A549 (cell line): ENCODE measurements at regions not wholly inside any gene's neighbourhood (a gene's known extent, or its start where the extent isn't known, plus 50 kb on each side); places are given as distances from the start of the nearest gene placed in this dataset.

ENCODE experiments used
- ATAC-seq, 2 experiments: fragments of 200-7000 bp in 1 of 2; fragments of >200 bp in 1 of 2; cut with Nextera tagmentation in 1 of 2; cut with Tn5 transposase in 1 of 2; 3 replicates each; pipeline versions ENCODE4 v1.8.0 to v1.9.1; 2018 to 2020; ENCODE audit warnings: mild to moderate bottlenecking in 1 of 2, moderate library complexity in 1 of 2
- CTCF ChIA-PET: fragments of 300-600 bp; sonication (Branson Sonifier 250); formaldehyde crosslinking; extraction: SDS; loops from one replicate; lab custom pipeline; 2021; ENCODE audit warnings: antibody characterized with exemption, inconsistent platforms; lab: Yijun Ruan, JAX
- POLR2A ChIA-PET: fragments of 350-600 bp; formaldehyde crosslinking; extraction: SDS; loops from one replicate; lab custom pipeline; 2021; ENCODE audit warnings: antibody characterized with exemption, inconsistent platforms; lab: Yijun Ruan, JAX
- DNase-seq, 2 experiments: peaks; one replicate each; pipeline versions ENCODE4 v3.0.0 to v3.0.0-alpha.2; 2011 to 2016; ENCODE audit warnings: low read depth in 1 of 2, low spot score in 1 of 2
- FAIRE-seq: peaks from 2 replicates; lab custom pipeline; 2011; peaks lifted over from hg19 to GRCh38; lab: Jason Lieb, UNC
- H3K27ac ChIP-seq, 2 experiments: fragments of >200 bp; sonication (Bioruptor Twin); formaldehyde crosslinking; 3 replicates each; pipeline ENCODE4 v1.5.1; 2016 to 2017
- H3K4me1 ChIP-seq: fragments of >200 bp; sonication (Bioruptor Twin); formaldehyde crosslinking; 3 replicates; pipeline ENCODE4 v1.6.1; 2016
- H3K4me2 ChIP-seq: fragments of >200 bp; sonication (Bioruptor Twin); formaldehyde crosslinking; 3 replicates; pipeline ENCODE4 v1.6.1; 2016
- H3K4me3 ChIP-seq: fragments of >200 bp; sonication (Bioruptor Twin); formaldehyde crosslinking; 3 replicates; pipeline ENCODE4 v1.5.1; 2016
- H3K9me3 ChIP-seq: fragments of >200 bp; sonication (Bioruptor Twin); formaldehyde crosslinking; 3 replicates; pipeline ENCODE4 v1.6.1; 2016
- CBX2 ChIP-seq: fragments of 200-600 bp; sonication (generic); IDR thresholded peaks from 2 replicates; pipeline ENCODE4 v1.6.1; 2016; ENCODE audit warnings: low read depth, mild to moderate bottlenecking, borderline replicate concordance
- CEBPB ChIP-seq, 2 experiments: fragments of >200 bp in 1 of 2; sonication (Bioruptor Twin) in 1 of 2; formaldehyde crosslinking in 1 of 2; IDR thresholded peaks; 2 replicates each; pipeline ENCODE4 v1.6.1; 2012 to 2016
- CTCF ChIP-seq: fragments of >200 bp; sonication (Bioruptor Twin); formaldehyde crosslinking; IDR thresholded peaks from 3 replicates; pipeline ENCODE4 v1.5.1; 2016
- EHMT2 ChIP-seq: fragments of 200-600 bp; sonication (generic); IDR thresholded peaks from 2 replicates; pipeline ENCODE4 v1.6.1; 2016; ENCODE audit warnings: antibody characterized with exemption, low read depth, mild to moderate bottlenecking, moderate library complexity
- FOSB ChIP-seq: fragments of 250-450 bp; sonication (Bioruptor Pico); IDR thresholded peaks from 2 replicates; pipeline ENCODE4 v1.5.0; 2020; ENCODE audit warnings: mild to moderate bottlenecking, moderate library complexity
- HEYL ChIP-seq: fragments of 250-450 bp; sonication (Bioruptor Pico); IDR thresholded peaks from 2 replicates; pipeline ENCODE4 v1.8.0; 2021; ENCODE audit warnings: mild to moderate bottlenecking, moderate library complexity
- KDM1A ChIP-seq: fragments of 200-600 bp; sonication (generic); IDR thresholded peaks from 2 replicates; pipeline ENCODE4 v1.6.1; 2016; ENCODE audit warnings: low read depth, mild to moderate bottlenecking
- MYC ChIP-seq: IDR thresholded peaks from 2 replicates; pipeline ENCODE4 v1.6.1; 2012; ENCODE audit warnings: mild to moderate bottlenecking, inconsistent platforms, low read length, improper control_type of control experiment, borderline replicate concordance
- NR3C1 ChIP-seq: fragments of >200 bp; sonication (Bioruptor Twin); formaldehyde crosslinking; IDR thresholded peaks from 3 replicates; pipeline ENCODE4 v1.6.1; 2017
- PHF8 ChIP-seq: fragments of 200-600 bp; sonication (generic); IDR thresholded peaks from 2 replicates; pipeline ENCODE4 v1.6.1; 2016; ENCODE audit warnings: low read depth, mild to moderate bottlenecking, antibody characterized with exemption, moderate library complexity, borderline replicate concordance
- POLR2A ChIP-seq: IDR thresholded peaks from 2 replicates; pipeline ENCODE4 v1.6.1; 2012; ENCODE audit warnings: mild to moderate bottlenecking, low read length
- RAD21 ChIP-seq, 2 experiments: fragments of >200 bp in 1 of 2; sonication (Bioruptor Twin) in 1 of 2; formaldehyde crosslinking in 1 of 2; IDR thresholded peaks in 1 of 2; conservative IDR thresholded peaks in 1 of 2; 2 replicates in 1 of 2; 3 replicates in 1 of 2; pipeline ENCODE4 v1.6.1; 2012 to 2018; ENCODE audit warnings: inconsistent platforms in 1 of 2
- RCOR1 ChIP-seq: fragments of 150-350 bp; IDR thresholded peaks from 2 replicates; pipeline ENCODE4 v1.6.1; 2014; ENCODE audit warnings: antibody characterized with exemption, low read length, low read depth
- RNF2 ChIP-seq: fragments of 200-600 bp; sonication (generic); IDR thresholded peaks from 2 replicates; pipeline ENCODE4 v1.6.1; 2016; ENCODE audit warnings: low read depth, mild to moderate bottlenecking, antibody characterized with exemption, moderate library complexity, borderline replicate concordance
- SMC3 ChIP-seq: fragments of >200 bp; sonication (Bioruptor Twin); formaldehyde crosslinking; IDR thresholded peaks from 3 replicates; pipeline ENCODE4 v1.6.1; 2018; ENCODE audit warnings: inconsistent platforms
- SREBF2 ChIP-seq: fragments of 450-650 bp; IDR thresholded peaks from 2 replicates; pipeline ENCODE4 v1.6.1; 2014; ENCODE audit warnings: mild to moderate bottlenecking, moderate library complexity
- TP53 ChIP-seq: fragments of 250-450 bp; sonication (Bioruptor Pico); IDR thresholded peaks from 2 replicates; pipeline ENCODE4 v1.5.0; 2021; ENCODE audit warnings: mild to moderate bottlenecking, moderate library complexity
- USF2 ChIP-seq: fragments of 450-650 bp; IDR thresholded peaks from 2 replicates; pipeline ENCODE4 v1.6.1; 2014; ENCODE audit warnings: antibody characterized with exemption
- ZC3H11A ChIP-seq: fragments of 450-650 bp; IDR thresholded peaks from 2 replicates; pipeline ENCODE4 v1.6.1; 2014; ENCODE audit warnings: antibody characterized with exemption, mild to moderate bottlenecking
- ZFP36 ChIP-seq: fragments of 450-650 bp; IDR thresholded peaks from 2 replicates; pipeline ENCODE4 v1.6.1; 2014; ENCODE audit warnings: borderline replicate concordance; ENCODE audit not compliant: partially characterized antibody
- WGBS: methylation state at CpG from one replicate; pipeline ENCODE4 v1.1.6; 2017; ENCODE audit errors: missing lambda C conversion rate; 5-methylcytosine and 5-hydroxymethylcytosine counted together
- TF ChIP-seq, protein P1 (sequence below): fragments of >200 bp; sonication (Bioruptor Twin); formaldehyde crosslinking; IDR thresholded peaks from 3 replicates; pipeline ENCODE4 v1.6.1; 2016
- TF ChIP-seq, protein P2 (sequence below): fragments of 250-450 bp; sonication (Bioruptor Pico); IDR thresholded peaks from 2 replicates; pipeline ENCODE4 v1.5.0; 2020; ENCODE audit warnings: low read depth, mild to moderate bottlenecking, moderate library complexity

DNA sequence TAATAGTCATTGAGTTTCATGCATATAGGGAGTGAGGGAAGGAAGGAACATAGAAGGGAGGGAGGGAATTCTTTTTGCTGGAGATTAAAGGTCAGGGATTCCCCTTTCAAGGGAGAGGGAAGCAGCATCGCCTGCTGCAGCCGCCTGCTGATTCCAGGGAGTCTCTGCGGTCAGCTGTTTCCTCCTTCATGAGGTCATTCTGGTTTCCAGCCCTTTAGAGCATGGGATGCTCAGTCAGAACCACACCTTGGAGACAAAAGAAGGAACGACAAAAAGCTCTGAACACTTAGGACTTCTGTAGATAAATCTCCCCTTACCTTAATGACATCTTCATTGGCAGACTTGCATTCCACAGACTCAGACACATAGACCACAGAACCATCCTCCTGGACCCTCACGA is 923.0 kb upstream of the TMEM132C start (continued):
- TF ChIP-seq HEYL (CRISPR knock-in tag) (no peak), TP53 (no peak), CEBPB (IDR thresholded peaks at IDR 0.05) (no peak), ZFP36 (no peak)

DNA sequence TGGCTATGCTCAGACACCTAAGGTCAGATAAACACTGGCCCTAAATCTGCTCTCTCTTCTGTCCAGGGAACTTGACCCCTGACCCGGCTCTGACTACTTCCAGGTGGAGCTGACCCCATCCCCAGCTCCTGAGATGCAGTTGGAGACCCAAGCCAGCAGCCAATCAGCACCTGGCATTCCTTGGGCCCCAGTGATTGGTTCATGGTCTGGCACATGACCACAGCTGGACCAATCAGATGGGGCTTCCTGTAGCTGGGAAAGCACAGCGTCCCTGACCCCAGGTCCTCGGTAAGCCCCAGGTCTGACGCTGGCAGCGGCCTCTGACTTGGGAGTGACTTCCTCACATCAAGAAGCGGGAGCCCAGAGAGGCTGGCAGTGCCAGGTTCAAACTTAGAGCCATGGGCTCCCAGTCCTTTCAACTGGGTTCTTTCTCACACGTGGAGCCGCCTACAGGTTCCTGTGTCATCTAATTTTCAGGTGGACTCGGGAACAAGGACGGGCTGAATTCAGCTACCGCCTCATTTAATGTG is 915.4 kb upstream of the TMEM132C start:
- H3K4me2 ChIP-seq = no peak overlapping the region
- ChIA-PET POLR2A (no interaction called here), CTCF (interaction anchor here (1.2 to 1.3 kb wide), 2 partner anchors 30 to 243 kb away, joined by 3 to 5 read pairs; no protein-coding TSS in a partner anchor)
- H3K9me3 ChIP-seq = no peaks in the 10 kb centered on the region
- 6% methylated on average over 9 of the region's 11 CpGs for WGBS
- DNase-seq (no peak), FAIRE-seq (no peak), ATAC-seq (no peak)
- TF ChIP-seq EHMT2 = no peak
- no peak for TF ChIP-seq SREBF2
- TF ChIP-seq CTCF = no peak
- TF ChIP-seq, protein P1, sequence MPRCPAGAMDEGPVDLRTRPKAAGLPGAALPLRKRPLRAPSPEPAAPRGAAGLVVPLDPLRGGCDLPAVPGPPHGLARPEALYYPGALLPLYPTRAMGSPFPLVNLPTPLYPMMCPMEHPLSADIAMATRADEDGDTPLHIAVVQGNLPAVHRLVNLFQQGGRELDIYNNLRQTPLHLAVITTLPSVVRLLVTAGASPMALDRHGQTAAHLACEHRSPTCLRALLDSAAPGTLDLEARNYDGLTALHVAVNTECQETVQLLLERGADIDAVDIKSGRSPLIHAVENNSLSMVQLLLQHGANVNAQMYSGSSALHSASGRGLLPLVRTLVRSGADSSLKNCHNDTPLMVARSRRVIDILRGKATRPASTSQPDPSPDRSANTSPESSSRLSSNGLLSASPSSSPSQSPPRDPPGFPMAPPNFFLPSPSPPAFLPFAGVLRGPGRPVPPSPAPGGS = no peak
- TF ChIP-seq, protein P2, sequence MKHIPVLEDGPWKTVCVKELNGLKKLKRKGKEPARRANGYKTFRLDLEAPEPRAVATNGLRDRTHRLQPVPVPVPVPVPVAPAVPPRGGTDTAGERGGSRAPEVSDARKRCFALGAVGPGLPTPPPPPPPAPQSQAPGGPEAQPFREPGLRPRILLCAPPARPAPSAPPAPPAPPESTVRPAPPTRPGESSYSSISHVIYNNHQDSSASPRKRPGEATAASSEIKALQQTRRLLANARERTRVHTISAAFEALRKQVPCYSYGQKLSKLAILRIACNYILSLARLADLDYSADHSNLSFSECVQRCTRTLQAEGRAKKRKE (CRISPR knock-in tag) = no peak
- TF ChIP-seq FOSB = no peak
- no peak for TF ChIP-seq ZC3H11A
- TF ChIP-seq USF2 = no peak
- no peak for TF ChIP-seq PHF8
- no peak for TF ChIP-seq RCOR1
- no peak for TF ChIP-seq RAD21 (conservative IDR thresholded peaks at IDR 0.05 in 1 of 2, IDR thresholded peaks at IDR 0.05 in 1 of 2)
- TF ChIP-seq RNF2 = no peak
- no peak for TF ChIP-seq POLR2A
- TF ChIP-seq KDM1A = no peak
- H3K4me1 ChIP-seq = no peaks in the 10 kb centered on the region
- H3K27ac ChIP-seq = no peak overlapping the region
- no peak overlapping the region for H3K4me3 ChIP-seq

DNA sequence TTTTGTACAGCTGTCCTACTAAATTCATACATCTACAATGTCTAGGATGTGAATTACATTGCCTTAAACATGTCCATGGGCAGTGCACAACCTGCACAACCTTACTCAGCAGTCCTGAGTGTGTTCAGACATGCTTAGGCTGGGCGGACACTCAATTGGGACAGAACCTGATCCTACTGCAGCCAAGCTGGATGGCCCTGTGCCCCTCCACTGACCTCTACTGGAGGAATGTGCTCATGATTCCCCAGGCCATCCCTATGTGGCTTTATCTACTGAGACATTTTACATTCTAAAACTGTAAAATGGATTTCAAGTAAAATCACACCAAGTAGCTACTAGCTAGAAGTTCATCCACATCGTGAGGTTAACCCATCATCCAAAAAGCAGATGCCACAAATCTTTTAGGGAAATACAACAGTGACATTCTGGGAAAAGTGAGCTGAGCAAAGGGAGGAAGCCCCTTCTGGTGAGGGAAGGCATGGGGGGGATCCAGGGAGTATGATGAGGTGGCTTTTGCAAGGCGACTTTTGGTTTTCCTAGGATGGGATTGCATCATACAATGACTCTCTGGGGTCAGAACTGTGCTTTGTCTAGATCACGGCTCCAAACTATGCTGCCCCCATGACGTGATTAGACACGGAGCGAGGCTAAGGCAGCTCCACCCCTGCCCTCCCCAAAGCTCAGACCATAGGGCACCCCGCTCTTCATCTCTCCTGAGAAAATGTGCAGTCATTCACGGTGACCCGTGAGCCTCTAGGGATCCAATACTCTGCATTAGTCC is 911.7 kb upstream of the TMEM132C start:
- H3K27ac ChIP-seq = no peak overlapping the region
- POLR2A ChIA-PET = no interaction called here
- 7% methylated on average over 10 of the region's 10 CpGs for WGBS
- H3K4me3 ChIP-seq = no peak overlapping the region
- DNase-seq (peak; percentile 21 to 31), FAIRE-seq (no peak), ATAC-seq (peak in 1 of 2 experiments; percentile 84; a peak in 4 of 6 replicates)
- H3K4me2 ChIP-seq = no peak overlapping the region
- CTCF ChIA-PET = interaction anchor here (1.0 to 1.7 kb wide), 4 partner anchors 12 to 247 kb away, joined by 3 to 15 read pairs (median 6); no protein-coding TSS in a partner anchor
- no peaks in the 10 kb centered on the region for H3K9me3 ChIP-seq
- no peaks in the 10 kb centered on the region for H3K4me1 ChIP-seq
- TF ChIP-seq NR3C1 (no peak), MYC (no peak), CTCF (peak; percentile 24; the same call in 2 of the 3 replicates), CBX2 (no peak), KDM1A (no peak), RAD21 (conservative IDR thresholded peaks at IDR 0.05 in 1 of 2, IDR thresholded peaks at IDR 0.05 in 1 of 2) (peak in 1 of 2 experiments; percentile 51; a peak in 4 of 5 replicates), SMC3 (0 out of 3 replicates have a peak, but pooled peaks have one; percentile 8)
- TF ChIP-seq, all 56 proteins: peak for 3
